IMR-90 (cell line): ENCODE measurements at regions not wholly inside any gene's neighbourhood (a gene's known extent, or its start where the extent isn't known, plus 50 kb on each side); places are given as distances from the start of the nearest gene placed in this dataset.

ENCODE experiments used
- ATAC-seq: fragments of 200-7000 bp; cut with Tn5 transposase; 2 replicates; pipeline ENCODE4 v1.9.1; 2020; ENCODE audit warnings: low read depth, mild to moderate bottlenecking, moderate library complexity
- BruUV-seq: library from RNA; stranded (reverse); fragments of 400-500 nt; replicated peaks from 2 replicates; lab custom pipeline; 2021; lab: Mats Ljungman, UMichigan
- CTCF ChIA-PET: fragments of 300-600 bp; formaldehyde crosslinking; extraction: SDS; loops from one replicate; lab custom pipeline; 2021; ENCODE audit warnings: antibody characterized with exemption; lab: Yijun Ruan, JAX
- POLR2A ChIA-PET: fragments of 300-600 bp; sonication (Branson Sonifier 250); formaldehyde crosslinking; loops from one replicate; lab custom pipeline; 2022; ENCODE audit warnings: antibody characterized with exemption; ENCODE audit not compliant: unreplicated experiment; lab: Charles Lee
- DNase-seq: peaks from one replicate; pipeline ENCODE4 v3.0.0; 2013
- H2AFZ ChIP-seq: replicated peaks from 2 replicates; pipeline ENCODE3; 2013; ENCODE audit warnings: low read length, mild to moderate bottlenecking; ENCODE audit not compliant: poor library complexity
- H2AK5ac ChIP-seq: 2 replicates; pipeline ENCODE4 v1.6.1; 2013; ENCODE audit warnings: low read depth, low read length, inconsistent platforms
- H2AK9ac ChIP-seq: replicated peaks from 2 replicates; pipeline ENCODE3; 2013; ENCODE audit warnings: mild to moderate bottlenecking, low read depth, low read length, moderate library complexity; ENCODE audit not compliant: poor library complexity
- H2BK120ac ChIP-seq: 2 replicates; pipeline ENCODE4 v1.6.1; 2013; ENCODE audit warnings: low read depth, low read length, inconsistent platforms
- H2BK15ac ChIP-seq: 3 replicates; pipeline ENCODE4 v1.6.1; 2013; ENCODE audit warnings: low read depth, low read length, inconsistent platforms
- H2BK20ac ChIP-seq: 2 replicates; pipeline ENCODE4 v1.6.1; 2013; ENCODE audit warnings: low read depth, mild to moderate bottlenecking, inconsistent platforms, low read length, moderate library complexity
- H2BK5ac ChIP-seq: 2 replicates; pipeline ENCODE4 v1.6.1; 2013; ENCODE audit warnings: mild to moderate bottlenecking, low read depth, low read length, inconsistent platforms; ENCODE audit not compliant: poor library complexity, severe bottlenecking
- H3K14ac ChIP-seq: replicated peaks from 2 replicates; pipeline ENCODE4 v1.6.1; 2013; ENCODE audit warnings: low read depth, low read length, inconsistent platforms
- H3K18ac ChIP-seq: 2 replicates; pipeline ENCODE4 v1.6.1; 2013; ENCODE audit warnings: low read depth, low read length, control low read depth
- H3K23ac ChIP-seq: 2 replicates; pipeline ENCODE4 v1.6.1; 2013; ENCODE audit warnings: low read depth, low read length, inconsistent platforms
- H3K27ac ChIP-seq: 2 replicates; pipeline ENCODE4 v1.5.1; 2013; ENCODE audit warnings: mild to moderate bottlenecking, control low read depth, low read length; ENCODE audit not compliant: insufficient read depth
- H3K27me3 ChIP-seq: 2 replicates; pipeline ENCODE4 v1.6.1; 2013; ENCODE audit warnings: low read length; ENCODE audit not compliant: control insufficient read depth, insufficient read depth
- H3K36me3 ChIP-seq: 2 replicates; pipeline ENCODE4 v1.6.1; 2013; ENCODE audit warnings: low read length, mixed read lengths; ENCODE audit not compliant: control insufficient read depth, insufficient read depth
- H3K4ac ChIP-seq: 2 replicates; pipeline ENCODE4 v1.6.1; 2013; ENCODE audit warnings: low read depth, low read length, inconsistent platforms
- H3K4me1 ChIP-seq: 2 replicates; pipeline ENCODE4 v1.6.1; 2013; ENCODE audit warnings: low read length, mixed read lengths; ENCODE audit not compliant: control insufficient read depth, insufficient read depth
- H3K4me2 ChIP-seq: 2 replicates; pipeline ENCODE4 v1.6.1; 2013; ENCODE audit warnings: low read depth, mild to moderate bottlenecking, control low read depth, low read length, moderate library complexity
- H3K4me3 ChIP-seq: 2 replicates; pipeline ENCODE4 v1.5.1; 2013; ENCODE audit warnings: low read depth, mild to moderate bottlenecking, control low read depth, low read length, moderate library complexity; ENCODE audit not compliant: insufficient read depth
- H3K56ac ChIP-seq: 2 replicates; pipeline ENCODE4 v1.6.1; 2013; ENCODE audit warnings: low read length, inconsistent platforms; ENCODE audit not compliant: insufficient read depth; ENCODE audit errors: extremely low read depth
- H3K79me1 ChIP-seq, 2 experiments: 2 replicates each; pipeline ENCODE4 v1.6.1; 2013; ENCODE audit warnings: low read length in 2 of 2, inconsistent platforms in 1 of 2, low read depth in 1 of 2
- H3K9ac ChIP-seq: 2 replicates; pipeline ENCODE4 v1.6.1; 2013; ENCODE audit warnings: low read depth, low read length, control low read depth
- H3K9me1 ChIP-seq: 2 replicates; pipeline ENCODE4 v1.6.1; 2013; ENCODE audit warnings: low read length, inconsistent platforms; ENCODE audit not compliant: insufficient read depth
- H3K9me3 ChIP-seq: 2 replicates; pipeline ENCODE4 v1.6.1; 2013; ENCODE audit warnings: low read length; ENCODE audit not compliant: control insufficient read depth, insufficient read depth
- H4K20me1 ChIP-seq: 2 replicates; pipeline ENCODE4 v1.6.1; 2013; ENCODE audit warnings: low read length, inconsistent platforms; ENCODE audit not compliant: insufficient read depth
- H4K5ac ChIP-seq: 2 replicates; pipeline ENCODE4 v1.6.1; 2013; ENCODE audit warnings: mild to moderate bottlenecking, low read depth, low read length, control low read depth
- H4K8ac ChIP-seq, 2 experiments: 2 replicates each; pipeline ENCODE4 v1.6.1; 2013; ENCODE audit warnings: low read depth in 2 of 2, low read length in 2 of 2, control low read depth in 1 of 2, inconsistent platforms in 1 of 2
- H4K91ac ChIP-seq: 2 replicates; pipeline ENCODE4 v1.6.1; 2013; ENCODE audit warnings: low read depth, low read length, inconsistent platforms; ENCODE audit not compliant: insufficient read depth
- BHLHE40 ChIP-seq: fragments of 150-350 bp; IDR thresholded peaks from 2 replicates; pipeline ENCODE4 v1.6.1; 2016; ENCODE audit warnings: mild to moderate bottlenecking, low read depth, low read length
- CHD1 ChIP-seq: IDR thresholded peaks from 2 replicates; pipeline ENCODE4 v1.6.1; 2012; ENCODE audit warnings: low read depth, low read length, improper control_type of control experiment
- MAZ ChIP-seq: IDR thresholded peaks from 2 replicates; pipeline ENCODE4 v1.6.1; 2012; ENCODE audit warnings: low read depth, mild to moderate bottlenecking, low read length, improper control_type of control experiment, moderate library complexity, borderline replicate concordance
- POLR2A ChIP-seq: IDR thresholded peaks from 2 replicates; pipeline ENCODE4 v1.6.1; 2012; ENCODE audit warnings: mild to moderate bottlenecking, low read depth, low read length
- RFX5 ChIP-seq: IDR thresholded peaks from 2 replicates; pipeline ENCODE4 v1.8.0; 2012; ENCODE audit warnings: low read depth, mild to moderate bottlenecking, low read length, moderate library complexity
- WGBS, 2 experiments: methylation state at CpG; one replicate each; pipeline versions ENCODE4 v1.1.5 to v1.1.7; 2013; ENCODE audit warnings: missing lambda C conversion rate in 2 of 2; ENCODE audit not compliant: insufficient read length in 1 of 2; ENCODE audit errors: extremely low coverage in 2 of 2; 5-methylcytosine and 5-hydroxymethylcytosine counted together
- dilution Hi-C: fragments of 300-500 bp; cut with HindIII; formaldehyde crosslinking; loops from one replicate; pipeline ENCODE4 v1.14.3; 2018; ENCODE audit warnings: low sequenced_read_pairs; ENCODE audit not compliant: unreplicated experiment
- in situ Hi-C: fragments of 300-500 bp; cut with MboI; formaldehyde crosslinking; loops from 3 replicates; pipeline ENCODE4 v1.14.3; 2019; ENCODE audit warnings: low sequenced_read_pairs, inconsistent platforms, mixed read lengths
- intact Hi-C: fragments of 100-400 bp; cut with micrococcal nuclease; formaldehyde crosslinking; loops from 2 replicates; pipeline ENCODE4 v1.10.0; 2022
- TF ChIP-seq, protein P1 (sequence below): fragments of 150-350 bp; IDR thresholded peaks from 2 replicates; pipeline ENCODE4 v1.6.1; 2017; ENCODE audit warnings: mild to moderate bottlenecking, antibody characterized with exemption, low read length, low read depth

DNA sequence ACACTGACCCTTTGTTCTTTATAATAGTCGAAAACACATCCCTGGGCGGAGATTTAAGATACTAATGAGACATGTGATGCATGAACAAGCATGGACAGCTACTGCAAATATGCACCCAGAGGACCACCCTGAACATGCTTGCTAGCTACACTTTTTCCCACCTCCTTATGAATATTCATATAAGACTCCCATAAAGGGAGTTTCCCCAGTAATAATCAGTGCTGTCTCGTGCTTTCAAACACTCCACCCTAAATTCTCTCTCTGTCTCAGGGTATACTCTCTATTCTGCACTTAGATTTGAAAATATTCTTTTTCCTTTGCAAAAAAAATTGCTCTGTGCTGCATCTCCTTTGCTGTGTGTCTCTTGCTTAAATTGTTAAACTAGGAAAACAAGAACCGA, 64.4 kb upstream of the CT45A1 start:
- no TSS peak for BruUV-seq
- no peaks in the 10 kb centered on the region for H3K9me1 ChIP-seq

More for the DNA sequence above, 64.4 kb upstream of the CT45A1 start:
- Histone ChIP-seq H3K9me3 (no peaks in the 10 kb centered on the region), H2AK5ac (no peak overlapping the region), H3K14ac (no peak overlapping the region), H3K4me1 (no peaks in the 10 kb centered on the region), H2BK15ac (no peak overlapping the region), H4K20me1 (no peaks in the 10 kb centered on the region), H3K4me3 (no peak overlapping the region), H3K79me1 (no peaks in the 10 kb centered on the region), H3K4ac (no peak overlapping the region), H4K91ac (no peak overlapping the region), H4K8ac (no peak overlapping the region), H3K36me3 (no peaks in the 10 kb centered on the region), H3K9ac (no peak overlapping the region), H3K4me2 (no peak overlapping the region), H4K5ac (no peak overlapping the region), H3K27me3 (no peaks in the 10 kb centered on the region; the same call in 1 of the 2 replicates), H2BK120ac (no peak overlapping the region), H3K27ac (no peak overlapping the region), H3K18ac (no peak overlapping the region), H3K56ac (no peak overlapping the region), H2BK5ac (no peak overlapping the region), H3K23ac (no peak overlapping the region), H2AK9ac (no peak overlapping the region), H2BK20ac (no peak overlapping the region), H2AFZ (no peak overlapping the region)
- DNase-seq (no peak), ATAC-seq (no peak)
- 0% methylated on average over 1 of the region's 4 CpGs; no CpG with 5 or more reads in 1 of the 2 experiments for WGBS, 2 experiments
- POLR2A ChIA-PET = no interaction called here
- in situ Hi-C loops (no loop called here), intact Hi-C loops (no loop called here), dilution Hi-C loops (no loop called here)
- CTCF ChIA-PET = interaction anchor here (0.6 kb wide), 1 partner anchor 1299 kb away, joined by 6 read pairs; no protein-coding TSS in a partner anchor
- no peak for TF ChIP-seq MAZ
- TF ChIP-seq, protein P1, sequence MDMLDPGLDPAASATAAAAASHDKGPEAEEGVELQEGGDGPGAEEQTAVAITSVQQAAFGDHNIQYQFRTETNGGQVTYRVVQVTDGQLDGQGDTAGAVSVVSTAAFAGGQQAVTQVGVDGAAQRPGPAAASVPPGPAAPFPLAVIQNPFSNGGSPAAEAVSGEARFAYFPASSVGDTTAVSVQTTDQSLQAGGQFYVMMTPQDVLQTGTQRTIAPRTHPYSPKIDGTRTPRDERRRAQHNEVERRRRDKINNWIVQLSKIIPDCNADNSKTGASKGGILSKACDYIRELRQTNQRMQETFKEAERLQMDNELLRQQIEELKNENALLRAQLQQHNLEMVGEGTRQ = no peak
- no peak for TF ChIP-seq BHLHE40
- TF ChIP-seq CHD1 = no peak
- no peak for TF ChIP-seq RFX5
- TF ChIP-seq POLR2A = no peak
